ENCODE measurements at regions not wholly inside any gene's neighbourhood (a gene's known extent, or its start where the extent isn't known, plus 50 kb on each side); places are given as distances from the start of the nearest gene placed in this dataset.

DNA sequence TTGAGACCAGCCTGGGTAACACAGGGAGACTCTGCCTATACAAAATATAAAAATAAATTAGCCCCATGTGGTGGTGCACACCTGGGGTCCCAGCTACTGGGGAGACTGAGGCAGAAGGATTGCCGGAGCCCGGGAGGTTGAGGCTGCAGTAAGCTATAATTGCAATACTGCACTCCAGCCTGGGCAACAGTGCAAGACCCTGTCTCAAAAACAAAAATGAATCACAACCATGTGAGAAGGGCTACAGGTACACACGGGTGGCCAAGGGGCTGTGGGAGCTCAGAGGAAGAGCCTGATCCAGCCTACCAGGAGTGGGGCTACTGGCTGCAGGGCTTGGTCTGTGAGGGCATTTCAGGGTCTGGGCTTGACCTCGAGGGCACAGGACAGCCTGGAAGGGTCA lies 55.2 kb upstream of the STXBP1 start:
- ATAC-seq (no peak), FAIRE-seq (no peak), DNase-seq (ENCODE audit: low read depth in 1 of 2, low spot score in 1 of 2) (no peak)
- ChIA-PET CTCF (interaction anchor here (0.8 to 6.3 kb wide), 10 partner anchors 9 to 365 kb away, joined by 3 to 68 read pairs (median 4); partner anchors contain the start of gene TOR2A), POLR2A (interaction anchor here (1.0 kb wide), 1 partner anchor 22 kb away, joined by 3 read pairs; no protein-coding TSS in a partner anchor)
- no peaks in the 10 kb centered on the region for H3K9me3 ChIP-seq
- no peak for TF ChIP-seq HOXA7 (CRISPR knock-in tag; IDR thresholded peaks at IDR 0.05)
- no peak for TF ChIP-seq HOXB5 (CRISPR knock-in tag; IDR thresholded peaks at IDR 0.05)
- TF ChIP-seq HOXB13 (CRISPR knock-in tag; IDR thresholded peaks at IDR 0.05; ENCODE audit: low read depth), result no peak
- TF ChIP-seq KDM1A (IDR thresholded peaks at IDR 0.05; ENCODE audit: low read depth), result no peak
- TF ChIP-seq BHLHE40 (IDR thresholded peaks at IDR 0.05; ENCODE audit: low read depth, low read length), result no peak
- TF ChIP-seq, protein P1, sequence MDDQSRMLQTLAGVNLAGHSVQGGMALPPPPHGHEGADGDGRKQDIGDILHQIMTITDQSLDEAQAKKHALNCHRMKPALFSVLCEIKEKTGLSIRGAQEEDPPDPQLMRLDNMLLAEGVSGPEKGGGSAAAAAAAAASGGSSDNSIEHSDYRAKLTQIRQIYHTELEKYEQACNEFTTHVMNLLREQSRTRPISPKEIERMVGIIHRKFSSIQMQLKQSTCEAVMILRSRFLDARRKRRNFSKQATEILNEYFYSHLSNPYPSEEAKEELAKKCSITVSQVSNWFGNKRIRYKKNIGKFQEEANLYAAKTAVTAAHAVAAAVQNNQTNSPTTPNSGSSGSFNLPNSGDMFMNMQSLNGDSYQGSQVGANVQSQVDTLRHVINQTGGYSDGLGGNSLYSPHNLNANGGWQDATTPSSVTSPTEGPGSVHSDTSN (IDR thresholded peaks at IDR 0.05), result no peak
- TF ChIP-seq CHD4 (IDR thresholded peaks at IDR 0.05; ENCODE audit: borderline replicate concordance), result no peak
- TF ChIP-seq, protein P2, sequence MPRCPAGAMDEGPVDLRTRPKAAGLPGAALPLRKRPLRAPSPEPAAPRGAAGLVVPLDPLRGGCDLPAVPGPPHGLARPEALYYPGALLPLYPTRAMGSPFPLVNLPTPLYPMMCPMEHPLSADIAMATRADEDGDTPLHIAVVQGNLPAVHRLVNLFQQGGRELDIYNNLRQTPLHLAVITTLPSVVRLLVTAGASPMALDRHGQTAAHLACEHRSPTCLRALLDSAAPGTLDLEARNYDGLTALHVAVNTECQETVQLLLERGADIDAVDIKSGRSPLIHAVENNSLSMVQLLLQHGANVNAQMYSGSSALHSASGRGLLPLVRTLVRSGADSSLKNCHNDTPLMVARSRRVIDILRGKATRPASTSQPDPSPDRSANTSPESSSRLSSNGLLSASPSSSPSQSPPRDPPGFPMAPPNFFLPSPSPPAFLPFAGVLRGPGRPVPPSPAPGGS (IDR thresholded peaks at IDR 0.05), result no peak
- TF ChIP-seq HDAC2 (IDR thresholded peaks at IDR 0.05), result no peak
- TF ChIP-seq EP300 (IDR thresholded peaks at IDR 0.05), result no peak
- TF ChIP-seq FOSB (CRISPR knock-in tag; IDR thresholded peaks at IDR 0.05), result no peak
- no peak for TF ChIP-seq POLR2AphosphoS2 (conservative IDR thresholded peaks at IDR 0.05; ENCODE audit: low read length)
- no peak for TF ChIP-seq RCOR1 (IDR thresholded peaks at IDR 0.05; ENCODE audit: low read depth, low read length)
- WGBS (ENCODE audit: missing lambda C conversion rate), result 76% methylated on average over 4 of the region's 4 CpGs
- peak overlapping the region; percentile 69 for H3K4me2 ChIP-seq
- H3K4me3 ChIP-seq, result no peak overlapping the region
- peak overlapping the region; percentile 82 to 92 for H3K27ac ChIP-seq
- H3K4me1 ChIP-seq, result peaks cover 85% of the 10 kb centered on the region

DNA sequence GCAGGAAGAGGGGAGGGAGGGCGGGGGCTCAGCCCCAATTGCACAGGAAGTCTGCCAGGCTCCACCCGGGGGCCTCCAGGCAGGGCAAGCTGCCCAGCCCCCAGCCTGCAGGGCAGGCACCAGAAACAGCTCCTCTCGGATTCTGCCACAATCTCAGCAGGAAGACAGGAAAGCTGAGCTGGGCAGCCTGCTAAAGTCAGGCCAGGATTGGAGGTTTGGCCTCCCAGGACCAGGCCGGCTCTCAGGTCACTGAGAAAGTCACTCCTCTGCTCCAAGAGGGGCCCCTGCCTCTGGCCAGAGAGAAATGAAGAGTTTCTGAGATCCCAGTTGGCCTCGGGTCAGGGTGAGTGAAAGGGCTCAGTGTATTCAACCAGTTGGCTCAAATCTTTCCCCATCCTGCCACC lies 54.6 kb upstream of the STXBP1 start:
- FAIRE-seq, result no peak
- Histone ChIP-seq H3K4me3 (no peak overlapping the region; the same call in 2 of the 3 replicates), H3K9me3 (no peaks in the 10 kb centered on the region), H3K27ac (peak overlapping the region; percentile 82 to 92), H3K4me1 (peaks cover 85% of the 10 kb centered on the region), H3K4me2 (peak overlapping the region; percentile 69)
- TF ChIP-seq NPAS2 (CRISPR knock-in tag; IDR thresholded peaks at IDR 0.05; ENCODE audit: borderline replicate concordance) (no peak), HDAC2 (IDR thresholded peaks at IDR 0.05) (no peak), MAFK (IDR thresholded peaks at IDR 0.05; ENCODE audit: partially characterized antibody) (no peak), ZNF302 (CRISPR knock-in tag; IDR thresholded peaks at IDR 0.05) (no peak), RFX5 (IDR thresholded peaks at IDR 0.05) (no peak), POLR2A (IDR thresholded peaks at IDR 0.05; ENCODE audit: low read length) (no peak), ZC3H11A (IDR thresholded peaks at IDR 0.05) (no peak), NR3C1 (IDR thresholded peaks at IDR 0.05) (no peak)
- TF ChIP-seq, protein P1 (IDR thresholded peaks at IDR 0.05), result no peak
- TF ChIP-seq, protein P3, sequence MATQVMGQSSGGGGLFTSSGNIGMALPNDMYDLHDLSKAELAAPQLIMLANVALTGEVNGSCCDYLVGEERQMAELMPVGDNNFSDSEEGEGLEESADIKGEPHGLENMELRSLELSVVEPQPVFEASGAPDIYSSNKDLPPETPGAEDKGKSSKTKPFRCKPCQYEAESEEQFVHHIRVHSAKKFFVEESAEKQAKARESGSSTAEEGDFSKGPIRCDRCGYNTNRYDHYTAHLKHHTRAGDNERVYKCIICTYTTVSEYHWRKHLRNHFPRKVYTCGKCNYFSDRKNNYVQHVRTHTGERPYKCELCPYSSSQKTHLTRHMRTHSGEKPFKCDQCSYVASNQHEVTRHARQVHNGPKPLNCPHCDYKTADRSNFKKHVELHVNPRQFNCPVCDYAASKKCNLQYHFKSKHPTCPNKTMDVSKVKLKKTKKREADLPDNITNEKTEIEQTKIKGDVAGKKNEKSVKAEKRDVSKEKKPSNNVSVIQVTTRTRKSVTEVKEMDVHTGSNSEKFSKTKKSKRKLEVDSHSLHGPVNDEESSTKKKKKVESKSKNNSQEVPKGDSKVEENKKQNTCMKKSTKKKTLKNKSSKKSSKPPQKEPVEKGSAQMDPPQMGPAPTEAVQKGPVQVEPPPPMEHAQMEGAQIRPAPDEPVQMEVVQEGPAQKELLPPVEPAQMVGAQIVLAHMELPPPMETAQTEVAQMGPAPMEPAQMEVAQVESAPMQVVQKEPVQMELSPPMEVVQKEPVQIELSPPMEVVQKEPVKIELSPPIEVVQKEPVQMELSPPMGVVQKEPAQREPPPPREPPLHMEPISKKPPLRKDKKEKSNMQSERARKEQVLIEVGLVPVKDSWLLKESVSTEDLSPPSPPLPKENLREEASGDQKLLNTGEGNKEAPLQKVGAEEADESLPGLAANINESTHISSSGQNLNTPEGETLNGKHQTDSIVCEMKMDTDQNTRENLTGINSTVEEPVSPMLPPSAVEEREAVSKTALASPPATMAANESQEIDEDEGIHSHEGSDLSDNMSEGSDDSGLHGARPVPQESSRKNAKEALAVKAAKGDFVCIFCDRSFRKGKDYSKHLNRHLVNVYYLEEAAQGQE (IDR thresholded peaks at IDR 0.05), result no peak
- CTCF ChIA-PET, result interaction anchor here (0.7 to 6.3 kb wide), 12 partner anchors 14 to 364 kb away, joined by 3 to 68 read pairs (median 4); partner anchors contain the start of gene TOR2A
- POLR2A ChIA-PET, result interaction anchor here (0.8 to 1.0 kb wide), 2 partner anchors 12 to 22 kb away, joined by 3 to 4 read pairs; no protein-coding TSS in a partner anchor
- DNase-seq (ENCODE audit: low read depth in 1 of 2, low spot score in 1 of 2), result no peak
- ATAC-seq, result no peak
- WGBS (ENCODE audit: missing lambda C conversion rate), result 11% methylated on average over 2 of the region's 5 CpGs

All from A549 (cell line).